Trophoblast cell (in vitro differentiated cells and primary cell): ENCODE measurements at regions not wholly inside any gene's neighbourhood (a gene's known extent, or its start where the extent isn't known, plus 50 kb on each side); places are given as distances from the start of the nearest gene placed in this dataset.
A peak's percentile ranks its signal among the peaks of the same experiment; 100 is the strongest.

Experiments
- DNase-seq, 2 donors: peaks; one replicate each; pipeline ENCODE4 v3.0.0-alpha.2; 2016
- H2AFZ ChIP-seq: 2 replicates; pipeline ENCODE4 v1.6.1; 2013; ENCODE audit warnings: low read length, moderate library complexity, mild to moderate bottlenecking; ENCODE audit not compliant: insufficient read depth, poor library complexity
- H2AK5ac ChIP-seq: 2 replicates; pipeline ENCODE4 v1.6.1; 2013; ENCODE audit warnings: mild to moderate bottlenecking, low read length
- H2BK120ac ChIP-seq: 2 replicates; pipeline ENCODE4 v1.6.1; 2013; ENCODE audit warnings: low read length, mild to moderate bottlenecking, moderate library complexity; ENCODE audit not compliant: insufficient read depth, poor library complexity
- H2BK12ac ChIP-seq: 2 replicates; pipeline ENCODE4 v1.6.1; 2013; ENCODE audit warnings: mild to moderate bottlenecking, low read length, moderate library complexity
- H2BK5ac ChIP-seq: 2 replicates; pipeline ENCODE4 v1.6.1; 2013; ENCODE audit warnings: low read length, low read depth, moderate library complexity, mild to moderate bottlenecking; ENCODE audit not compliant: poor library complexity
- H3K14ac ChIP-seq: 2 replicates; pipeline ENCODE4 v1.6.1; 2013; ENCODE audit warnings: mild to moderate bottlenecking, low read length
- H3K18ac ChIP-seq: 2 replicates; pipeline ENCODE4 v1.6.1; 2013; ENCODE audit warnings: mild to moderate bottlenecking, low read length
- H3K23ac ChIP-seq: 2 replicates; pipeline ENCODE4 v1.6.1; 2013; ENCODE audit warnings: low read length
- H3K27ac ChIP-seq: 2 replicates; pipeline ENCODE4 v1.5.1; 2013; ENCODE audit warnings: low read depth, mild to moderate bottlenecking, inconsistent platforms, low read length, moderate library complexity
- H3K27me3 ChIP-seq: 2 replicates; pipeline ENCODE4 v1.6.1; 2013; ENCODE audit warnings: inconsistent platforms, mild to moderate bottlenecking, low read length, moderate library complexity; ENCODE audit not compliant: insufficient read depth
- H3K36me3 ChIP-seq, 2 experiments: 1 replicate in 1 of 2; 2 replicates in 1 of 2; pipeline ENCODE4 v1.6.1; 2013; ENCODE audit warnings: low read length in 2 of 2, mild to moderate bottlenecking in 2 of 2, moderate library complexity in 1 of 2; ENCODE audit not compliant: insufficient read depth in 2 of 2, control insufficient read depth in 1 of 2
- H3K4ac ChIP-seq: 2 replicates; pipeline ENCODE4 v1.6.1; 2013; ENCODE audit warnings: low read depth, mild to moderate bottlenecking, low read length, moderate library complexity
- H3K4me1 ChIP-seq, 2 experiments: 1 replicate in 1 of 2; 2 replicates in 1 of 2; pipeline ENCODE4 v1.6.1; 2013; ENCODE audit warnings: low read length in 2 of 2, mild to moderate bottlenecking in 2 of 2, moderate library complexity in 1 of 2; ENCODE audit not compliant: insufficient read depth in 2 of 2, control insufficient read depth in 1 of 2
- H3K4me2 ChIP-seq: 2 replicates; pipeline ENCODE4 v1.6.1; 2013; ENCODE audit warnings: inconsistent platforms, mild to moderate bottlenecking, low read length, moderate library complexity
- H3K4me3 ChIP-seq: 2 replicates; pipeline ENCODE4 v1.5.1; 2013; ENCODE audit warnings: mild to moderate bottlenecking, low read depth, low read length, inconsistent platforms
- H3K79me1 ChIP-seq: one replicate; pipeline ENCODE4 v1.6.1; 2013; ENCODE audit warnings: low read length
- H3K79me2 ChIP-seq: 2 replicates; pipeline ENCODE4 v1.6.1; 2013; ENCODE audit warnings: low read length, mild to moderate bottlenecking; ENCODE audit not compliant: control insufficient read depth, insufficient read depth, poor library complexity
- H3K9ac ChIP-seq: 2 replicates; pipeline ENCODE4 v1.6.1; 2013; ENCODE audit warnings: mild to moderate bottlenecking, low read length
- H3K9me3 ChIP-seq: 2 replicates; pipeline ENCODE4 v1.6.1; 2013; ENCODE audit warnings: low read depth, mild to moderate bottlenecking, control low read depth, inconsistent platforms, low read length; ENCODE audit not compliant: insufficient read depth
- H4K12ac ChIP-seq: 2 replicates; pipeline ENCODE4 v1.6.1; 2013; ENCODE audit warnings: low read depth, mild to moderate bottlenecking, low read length, moderate library complexity
- H4K8ac ChIP-seq: 2 replicates; pipeline ENCODE4 v1.6.1; 2013; ENCODE audit warnings: low read depth, mild to moderate bottlenecking, low read length, moderate library complexity
- H4K91ac ChIP-seq: one replicate; pipeline ENCODE4 v1.6.1; 2013; ENCODE audit warnings: low read depth, mild to moderate bottlenecking, low read length, moderate library complexity
- WGBS: extraction: QIAGEN DNeasy Blood & Tissue Kit; methylation state at CpG from one replicate; pipeline ENCODE4 v1.1.7; 2013; ENCODE audit warnings: missing lambda C conversion rate; ENCODE audit not compliant: insufficient read length, insufficient coverage; ENCODE audit errors: extremely low coverage; 5-methylcytosine and 5-hydroxymethylcytosine counted together

GRCh38 chr3:67109651-67110204, 111.6 kb downstream of the KBTBD8 start:
- H3K4me3 ChIP-seq = no peak overlapping the region
- H3K14ac ChIP-seq = no peak overlapping the region
- H3K79me2 ChIP-seq = no peaks in the 10 kb centered on the region
- WGBS = no CpG with 5 or more reads among the region's 3 CpGs
- no peaks in the 10 kb centered on the region for H3K36me3 ChIP-seq
- DNase-seq = peak; percentile 5 to 71
- no peak overlapping the region for H3K9ac ChIP-seq
- no peak overlapping the region for H3K18ac ChIP-seq
- no peak overlapping the region for H4K91ac ChIP-seq
- H2AK5ac ChIP-seq = no peak overlapping the region
- no peak overlapping the region for H4K8ac ChIP-seq
- H3K23ac ChIP-seq = no peak overlapping the region
- H3K27ac ChIP-seq = no peak overlapping the region
- no peaks in the 10 kb centered on the region for H3K79me1 ChIP-seq
- H2BK120ac ChIP-seq = no peak overlapping the region
- no peak overlapping the region for H3K4me2 ChIP-seq
- no peaks in the 10 kb centered on the region for H3K9me3 ChIP-seq
- H2AFZ ChIP-seq = no peak overlapping the region
- no peaks in the 10 kb centered on the region for H3K27me3 ChIP-seq
- no peak overlapping the region for H2BK12ac ChIP-seq
- no peak overlapping the region for H2BK5ac ChIP-seq
- no peaks in the 10 kb centered on the region for H3K4me1 ChIP-seq
- H4K12ac ChIP-seq = no peak overlapping the region
- H3K4ac ChIP-seq = no peak overlapping the region

GRCh38 chr3:67113802-67114407, 115.8 kb downstream of the KBTBD8 start:
- no peak overlapping the region for H3K18ac ChIP-seq
- H3K4me2 ChIP-seq = no peak overlapping the region
- H4K91ac ChIP-seq = no peak overlapping the region
- H3K4ac ChIP-seq = no peak overlapping the region
- H3K27ac ChIP-seq = no peak overlapping the region
- H3K27me3 ChIP-seq = no peaks in the 10 kb centered on the region
- no peak overlapping the region for H3K9ac ChIP-seq
- no peak overlapping the region for H2BK12ac ChIP-seq
- H3K14ac ChIP-seq = no peak overlapping the region
- no peaks in the 10 kb centered on the region for H3K79me1 ChIP-seq
- no peak overlapping the region for H3K23ac ChIP-seq
- H2BK5ac ChIP-seq = no peak overlapping the region
- H3K36me3 ChIP-seq = no peaks in the 10 kb centered on the region
- no peak overlapping the region for H4K8ac ChIP-seq
- no CpG with 5 or more reads among the region's 6 CpGs for WGBS
- no peak overlapping the region for H2BK120ac ChIP-seq
- DNase-seq = peak; percentile 81 to 94
- H2AFZ ChIP-seq = no peak overlapping the region
- no peak overlapping the region for H4K12ac ChIP-seq
- H3K4me3 ChIP-seq = no peak overlapping the region
- no peaks in the 10 kb centered on the region for H3K9me3 ChIP-seq
- no peaks in the 10 kb centered on the region for H3K79me2 ChIP-seq
- H3K4me1 ChIP-seq = no peaks in the 10 kb centered on the region
- H2AK5ac ChIP-seq = no peak overlapping the region

- H3K4ac ChIP-seq = no peak overlapping the region
- H2AK5ac ChIP-seq = no peak overlapping the region
- WGBS = no CpG with 5 or more reads among the region's 1 CpG
- H3K27ac ChIP-seq = no peak overlapping the region
- H3K79me1 ChIP-seq = no peaks in the 10 kb centered on the region
- DNase-seq = no peak
- no peak overlapping the region for H4K8ac ChIP-seq
- no peak overlapping the region for H2BK12ac ChIP-seq
- H3K9ac ChIP-seq = no peak overlapping the region
- H3K18ac ChIP-seq = no peak overlapping the region
- H4K12ac ChIP-seq = no peak overlapping the region
- H3K79me2 ChIP-seq = no peaks in the 10 kb centered on the region
- no peak overlapping the region for H4K91ac ChIP-seq
- H3K9me3 ChIP-seq = no peaks in the 10 kb centered on the region
- H3K4me1 ChIP-seq = no peaks in the 10 kb centered on the region
- H3K4me2 ChIP-seq = no peak overlapping the region
- no peaks in the 10 kb centered on the region for H3K36me3 ChIP-seq
- H2BK5ac ChIP-seq = no peak overlapping the region
- no peaks in the 10 kb centered on the region for H3K27me3 ChIP-seq
- H3K23ac ChIP-seq = no peak overlapping the region
- no peak overlapping the region for H3K4me3 ChIP-seq
- H3K14ac ChIP-seq = no peak overlapping the region
- H2AFZ ChIP-seq = no peak overlapping the region
- no peak overlapping the region for H2BK120ac ChIP-seq
Observed at GRCh38 chr3:67118122-67118521, 120.0 kb downstream of the KBTBD8 start.

- Histone ChIP-seq H3K27ac (no peak overlapping the region), H3K23ac (no peak overlapping the region), H3K79me2 (no peaks in the 10 kb centered on the region), H3K4me2 (no peak overlapping the region), H3K36me3 (no peaks in the 10 kb centered on the region), H3K14ac (no peak overlapping the region), H3K4me3 (no peak overlapping the region), H3K9me3 (no peaks in the 10 kb centered on the region), H4K91ac (no peak overlapping the region), H2BK120ac (no peak overlapping the region), H3K79me1 (no peaks in the 10 kb centered on the region), H3K4me1 (no peaks in the 10 kb centered on the region), H3K9ac (no peak overlapping the region), H3K18ac (no peak overlapping the region), H4K12ac (no peak overlapping the region), H4K8ac (no peak overlapping the region), H2BK12ac (no peak overlapping the region), H2AK5ac (no peak overlapping the region), H2AFZ (no peak overlapping the region), H3K27me3 (no peaks in the 10 kb centered on the region), H3K4ac (no peak overlapping the region), H2BK5ac (no peak overlapping the region)
- DNase-seq = no peak
- no CpG with 5 or more reads among the region's 3 CpGs for WGBS
Observed at GRCh38 chr3:67118635-67119034, 120.5 kb downstream of the KBTBD8 start.
